ENCODE measurements at regions not wholly inside any gene's neighbourhood (a gene's known extent, or its start where the extent isn't known, plus 50 kb on each side); places are given as distances from the start of the nearest gene placed in this dataset.
"Not testable (repeated sequence)": the region's sequence is repeated elsewhere in the genome, so short reads cannot be mapped to it uniquely, and the experiment has no call there.

- DNase-seq, result no peak
These were observed 56.8 kb upstream of the ZNF469 start for GRCh38 chr16:88325976-88326375.

- DNase-seq, result no peak
These were observed 55.9 kb upstream of the ZNF469 start for GRCh38 chr16:88326611-88327485.

GRCh38 chr16:88327561-88328312 is 55.0 kb upstream of the ZNF469 start:
- DNase-seq, result no peak

DNA sequence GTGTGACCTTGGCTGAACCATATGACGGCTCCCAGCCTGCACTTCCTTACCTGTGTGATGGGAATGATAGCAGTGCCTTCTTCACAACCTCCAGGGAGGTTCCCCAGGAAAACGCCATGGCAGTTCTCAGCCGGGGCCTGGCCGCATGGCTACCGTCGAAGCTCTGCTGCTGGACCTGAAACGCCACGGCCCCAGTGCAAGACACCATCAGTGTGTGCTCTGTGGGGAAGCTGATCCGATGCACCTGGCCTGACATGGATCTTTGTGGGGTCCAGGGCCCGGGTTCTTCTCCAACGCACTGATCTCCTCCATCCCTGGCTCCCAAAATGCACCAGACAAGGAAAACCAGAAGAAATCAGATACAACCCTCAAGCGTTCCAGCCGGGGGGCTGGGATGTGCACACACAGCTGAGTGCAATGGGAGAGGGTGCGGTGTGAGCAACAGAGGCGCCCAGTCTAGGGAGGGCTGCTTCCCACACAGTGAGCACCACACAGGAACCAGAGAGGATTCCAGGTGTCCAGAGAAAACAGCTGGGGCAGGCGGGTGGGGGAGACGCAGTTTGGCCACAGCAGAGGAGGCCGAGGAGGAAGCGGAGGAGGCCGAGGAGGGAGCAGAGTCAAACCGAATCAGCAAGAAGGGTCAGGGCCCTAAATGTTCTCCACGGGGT is 54.3 kb upstream of the ZNF469 start:
- no peak for DNase-seq

GRCh38 chr16:88329726-88330700 is 52.7 kb upstream of the ZNF469 start:
- DNase-seq, result no peak

DNA sequence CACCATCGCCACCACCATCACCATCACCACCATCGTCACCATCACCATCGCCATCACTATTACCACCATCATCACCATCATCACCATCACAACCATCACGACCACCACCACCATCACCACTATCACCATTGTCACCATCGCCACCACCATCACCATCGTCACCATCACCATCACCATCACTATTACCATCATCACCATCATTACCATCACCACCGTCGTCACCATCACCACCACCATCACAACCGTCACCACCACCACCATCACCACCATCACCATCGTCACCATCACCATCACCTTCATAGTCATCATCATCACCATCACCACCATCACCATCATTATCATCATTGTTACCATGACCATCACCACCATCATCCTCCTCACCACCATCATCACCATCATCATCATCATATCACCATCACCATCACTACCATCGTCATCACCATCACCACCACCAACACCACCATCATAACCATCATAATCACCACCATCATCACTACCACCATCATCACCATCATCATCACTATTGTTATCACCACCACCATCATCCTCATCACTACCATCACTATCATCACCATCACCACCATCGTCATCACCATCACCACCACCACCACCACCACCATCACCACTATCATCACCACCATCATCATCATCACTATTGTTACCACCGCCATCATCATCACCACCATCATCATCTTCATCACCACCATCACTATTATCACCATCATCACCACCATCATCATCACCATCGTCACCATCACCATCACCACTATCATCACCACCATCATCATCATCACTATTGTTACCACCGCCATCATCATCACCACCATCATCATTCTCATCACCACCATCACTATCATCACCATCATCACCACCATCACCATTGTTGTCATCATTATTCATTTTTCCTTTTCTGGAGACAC is 51.5 kb upstream of the ZNF469 start:
- no peak for DNase-seq

GRCh38 chr16:88331989-88332920 is 50.5 kb upstream of the ZNF469 start:
- no peak for DNase-seq

DNA sequence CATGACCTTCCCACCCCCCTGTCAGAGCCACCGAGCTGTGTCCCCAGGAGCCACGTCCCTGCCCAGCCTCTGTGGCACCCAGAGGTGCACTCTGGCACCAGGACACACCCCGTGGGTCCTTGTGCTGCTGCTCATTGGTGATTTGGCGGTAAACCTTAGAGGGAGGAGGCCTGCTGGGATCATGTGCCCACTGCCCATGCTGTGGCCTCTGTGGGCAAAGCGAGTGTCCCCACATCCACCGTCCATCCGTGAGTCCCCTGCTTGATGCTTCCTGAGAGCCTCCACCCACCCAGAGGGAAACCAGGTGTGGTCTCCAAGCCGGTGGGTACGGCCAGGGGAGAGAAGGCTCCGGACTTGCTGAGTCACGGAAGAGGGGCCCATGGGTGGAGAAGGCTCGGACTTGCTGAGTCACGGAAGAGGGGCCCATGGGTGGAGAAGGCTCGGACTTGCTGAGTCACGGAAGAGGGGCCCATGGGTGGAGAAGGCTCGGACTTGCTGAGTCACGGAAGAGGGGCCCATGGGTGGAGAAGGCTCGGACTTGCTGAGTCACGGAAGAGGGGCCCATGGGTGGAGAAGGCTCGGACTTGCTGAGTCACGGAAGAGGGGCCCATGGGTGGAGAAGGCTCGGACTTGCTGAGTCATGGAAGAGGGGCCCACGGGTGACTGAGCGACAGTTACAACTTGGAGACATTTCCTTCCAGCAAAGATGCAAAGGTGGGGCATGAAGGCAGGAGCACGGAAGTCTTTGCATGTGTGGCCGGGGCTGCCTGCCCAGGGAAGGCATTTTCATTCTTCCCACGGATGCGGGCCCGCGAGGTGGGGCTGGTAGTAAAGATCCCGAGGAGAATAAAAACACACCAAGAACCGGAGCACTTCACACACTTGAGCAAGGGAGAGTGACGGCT is 49.6 kb upstream of the ZNF469 start:
- not testable (repeated sequence) for DNase-seq
